ENCODE measurements at regions not wholly inside any gene's neighbourhood (a gene's known extent, or its start where the extent isn't known, plus 50 kb on each side); places are given as distances from the start of the nearest gene placed in this dataset.

DNA sequence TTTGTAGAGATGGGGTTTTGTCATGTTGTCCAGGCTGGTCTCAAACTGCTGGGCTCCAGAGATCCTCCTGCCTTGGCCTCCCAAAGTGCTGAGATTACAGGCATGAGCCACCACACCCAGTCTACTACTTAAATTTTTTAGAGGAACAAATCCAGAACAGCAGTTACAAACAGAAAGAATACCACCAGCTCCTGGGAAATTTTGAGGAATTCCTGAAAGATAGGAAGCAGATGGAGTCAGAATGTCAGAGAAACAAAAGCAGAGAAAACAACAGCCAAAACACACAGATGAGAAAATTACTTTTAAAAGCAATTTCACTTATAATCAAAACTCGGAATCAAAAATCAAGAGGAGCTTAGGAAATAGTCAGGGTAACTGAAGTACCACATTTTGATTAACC is 543.3 kb upstream of the MARCKS start:
- in situ Hi-C loops (cut with HindIII; ENCODE audit: low sequenced_read_pairs): no loop called here

DNA sequence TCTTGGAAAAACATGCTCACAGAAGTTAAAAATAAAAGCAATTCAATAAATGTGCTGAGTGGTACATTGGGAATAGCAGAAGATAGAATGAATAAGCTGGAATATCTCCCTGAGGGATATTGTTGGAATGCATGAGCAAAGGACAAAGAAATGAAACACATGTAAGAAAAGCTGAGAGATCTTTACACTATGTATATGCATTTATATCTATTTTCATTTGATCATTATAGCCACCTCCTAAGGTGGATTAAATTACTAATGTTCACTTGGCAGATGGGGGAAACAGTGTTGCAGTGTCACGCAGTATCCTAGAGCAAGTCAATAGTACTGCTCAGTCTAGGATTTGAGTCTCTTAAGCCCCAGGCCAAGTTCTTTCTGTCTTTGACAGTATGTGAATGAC is 542.0 kb upstream of the MARCKS start:
- in situ Hi-C loops (cut with HindIII; ENCODE audit: low sequenced_read_pairs): no loop called here

DNA sequence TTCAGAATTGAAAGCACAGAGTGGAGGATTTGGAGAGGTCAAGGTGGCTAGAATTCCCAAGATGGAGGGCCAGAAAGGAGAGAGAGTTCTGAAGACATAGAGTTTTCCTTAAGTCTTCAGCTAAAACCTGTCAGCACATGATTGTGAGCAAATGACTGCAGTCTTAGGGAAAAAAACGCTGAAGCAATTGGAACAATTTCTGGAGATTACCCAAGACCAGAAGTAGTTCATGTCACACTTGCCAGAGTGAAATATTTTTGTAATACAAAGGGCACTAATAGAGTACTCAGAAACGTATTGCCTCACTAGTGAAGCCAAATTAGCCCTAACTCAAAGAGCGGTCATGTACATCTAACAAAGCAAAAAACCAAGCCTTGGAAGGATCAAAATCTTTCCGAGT is 541.3 kb upstream of the MARCKS start:
- in situ Hi-C loops (cut with HindIII; ENCODE audit: low sequenced_read_pairs): no loop called here

DNA sequence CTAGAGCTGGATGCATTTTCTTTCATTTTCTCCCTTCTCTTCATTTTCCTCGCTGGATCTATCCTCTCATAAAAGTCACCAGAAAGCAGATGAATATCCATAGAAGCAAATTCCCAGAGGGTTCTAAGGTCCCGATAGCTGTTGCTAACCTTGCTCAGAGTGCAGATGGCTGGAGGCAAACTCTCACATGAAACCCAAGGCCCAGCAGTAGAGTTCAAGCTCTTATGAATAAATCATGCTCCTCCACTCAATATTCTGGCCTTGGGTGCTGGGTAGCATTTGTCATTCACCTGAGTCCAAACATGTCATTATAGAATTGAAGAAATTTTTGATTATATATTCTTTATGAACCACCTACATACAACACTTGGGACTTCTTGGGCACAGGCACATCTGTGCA is 539.7 kb upstream of the MARCKS start:
- in situ Hi-C loops (cut with HindIII; ENCODE audit: low sequenced_read_pairs): no loop called here

DNA sequence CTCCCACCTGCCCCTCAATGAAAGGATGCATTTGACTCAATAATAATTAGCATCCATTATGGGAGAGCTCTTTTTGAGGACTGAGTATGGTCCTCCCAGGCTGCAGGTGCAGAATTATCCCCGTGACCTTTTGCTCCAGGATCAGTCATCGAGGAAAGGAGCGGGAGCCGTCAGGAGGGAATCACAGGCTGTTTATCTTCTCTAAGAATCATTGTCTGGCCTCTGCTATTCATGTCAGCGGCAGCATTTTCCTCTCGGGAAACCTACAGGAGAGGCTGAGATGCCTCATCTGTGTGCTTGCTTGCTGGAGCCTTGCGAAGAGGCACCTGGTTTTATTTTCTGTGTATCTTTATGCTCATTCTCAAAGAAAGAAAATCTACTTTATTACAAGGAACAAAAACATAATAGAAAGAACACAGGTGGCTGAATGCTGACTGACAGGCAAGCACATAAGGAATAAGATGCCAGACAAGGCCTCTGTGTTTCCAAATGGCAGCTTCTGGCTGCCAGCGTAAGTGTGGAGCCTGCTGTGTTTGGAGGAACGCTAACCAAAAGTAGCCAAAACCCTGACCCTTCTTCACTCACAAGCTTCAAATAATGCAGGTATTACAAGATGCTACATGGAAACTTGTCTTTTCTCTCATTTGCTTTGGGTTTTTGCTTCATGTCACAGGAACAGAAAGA is 539.1 kb upstream of the MARCKS start:
- in situ Hi-C loops (cut with HindIII; ENCODE audit: low sequenced_read_pairs): no loop called here

DNA sequence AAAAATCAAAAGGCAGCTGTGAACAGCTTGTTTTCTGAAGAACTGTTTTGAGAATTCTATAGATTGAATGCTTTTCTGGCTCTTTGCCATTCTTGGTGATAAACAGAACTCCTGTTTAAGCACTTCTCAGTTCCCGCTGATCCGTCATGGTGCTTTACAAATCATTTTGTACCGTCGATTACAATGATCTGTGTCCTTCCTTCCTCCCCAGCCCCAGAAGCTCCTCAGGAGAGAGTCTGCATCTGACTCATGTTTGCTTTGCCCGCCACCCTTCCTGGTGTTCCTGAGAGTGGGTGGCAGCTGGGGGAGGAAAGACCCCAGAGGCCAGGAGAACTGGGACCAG is 538.6 kb upstream of the MARCKS start:
- in situ Hi-C loops (cut with HindIII; ENCODE audit: low sequenced_read_pairs): no loop called here

DNA sequence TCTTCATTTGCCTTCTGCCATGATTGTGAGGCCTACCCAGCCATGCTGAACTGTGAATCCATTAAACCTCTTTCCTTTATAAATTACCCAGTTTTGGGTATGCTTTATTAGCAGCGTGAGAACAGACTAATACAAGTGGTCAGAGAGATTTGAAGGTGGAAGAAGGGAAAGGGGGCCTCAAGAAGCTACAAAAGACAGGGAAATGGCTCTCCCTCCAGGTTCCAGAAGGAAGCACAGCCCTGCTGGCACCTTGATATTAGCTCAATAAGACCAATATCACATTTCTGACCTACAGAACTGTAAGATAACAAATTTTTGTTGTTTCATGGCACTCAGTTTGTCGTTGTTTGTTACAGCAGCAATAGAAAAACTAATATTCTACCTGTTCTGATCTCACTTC is 536.5 kb upstream of the MARCKS start:
- in situ Hi-C loops (cut with HindIII; ENCODE audit: low sequenced_read_pairs): no loop called here

DNA sequence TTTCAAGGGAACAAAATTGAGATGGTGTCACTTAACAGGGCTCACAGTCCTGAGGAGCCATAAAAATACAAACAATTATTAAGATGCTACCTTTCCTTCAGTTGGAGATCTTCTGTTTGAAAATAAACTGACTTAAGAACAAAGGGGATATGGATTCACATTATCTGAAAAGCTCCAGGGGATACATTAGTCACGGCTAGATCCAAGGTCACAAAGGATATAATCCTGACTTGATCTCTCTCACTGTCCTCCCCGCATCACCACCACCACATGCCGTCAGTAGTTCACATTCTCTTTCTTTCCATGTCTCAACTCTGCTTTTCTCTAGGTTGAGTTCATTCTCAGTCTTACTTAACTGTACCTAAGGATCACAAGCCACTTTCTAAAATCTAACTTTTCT is 530.4 kb upstream of the MARCKS start:
- in situ Hi-C loops (cut with HindIII; ENCODE audit: low sequenced_read_pairs): no loop called here

DNA sequence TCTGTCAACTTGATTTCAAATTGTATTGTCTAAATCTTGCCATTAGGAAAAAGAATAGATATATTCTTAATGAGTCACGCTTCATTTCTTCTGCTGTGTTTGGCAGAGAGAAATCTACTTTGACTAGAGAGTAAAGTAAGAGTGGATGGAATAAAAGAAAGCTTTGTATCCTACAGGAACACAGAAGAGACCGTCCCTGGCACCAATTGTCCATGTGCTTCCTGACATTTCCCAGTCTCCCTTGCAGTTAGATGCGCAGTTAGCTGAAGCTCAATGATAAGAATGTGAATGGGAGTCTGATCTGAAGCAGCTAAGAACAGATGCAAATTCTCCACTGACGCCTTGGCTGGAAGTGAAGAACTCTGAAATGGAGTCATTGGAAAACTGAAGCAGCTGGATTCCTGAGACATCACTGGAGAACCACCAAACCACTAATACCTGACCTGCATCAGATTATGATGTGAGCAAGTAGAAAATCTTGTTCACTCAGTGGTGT is 528.2 kb upstream of the MARCKS start:
- in situ Hi-C loops (cut with HindIII; ENCODE audit: low sequenced_read_pairs): no loop called here

DNA sequence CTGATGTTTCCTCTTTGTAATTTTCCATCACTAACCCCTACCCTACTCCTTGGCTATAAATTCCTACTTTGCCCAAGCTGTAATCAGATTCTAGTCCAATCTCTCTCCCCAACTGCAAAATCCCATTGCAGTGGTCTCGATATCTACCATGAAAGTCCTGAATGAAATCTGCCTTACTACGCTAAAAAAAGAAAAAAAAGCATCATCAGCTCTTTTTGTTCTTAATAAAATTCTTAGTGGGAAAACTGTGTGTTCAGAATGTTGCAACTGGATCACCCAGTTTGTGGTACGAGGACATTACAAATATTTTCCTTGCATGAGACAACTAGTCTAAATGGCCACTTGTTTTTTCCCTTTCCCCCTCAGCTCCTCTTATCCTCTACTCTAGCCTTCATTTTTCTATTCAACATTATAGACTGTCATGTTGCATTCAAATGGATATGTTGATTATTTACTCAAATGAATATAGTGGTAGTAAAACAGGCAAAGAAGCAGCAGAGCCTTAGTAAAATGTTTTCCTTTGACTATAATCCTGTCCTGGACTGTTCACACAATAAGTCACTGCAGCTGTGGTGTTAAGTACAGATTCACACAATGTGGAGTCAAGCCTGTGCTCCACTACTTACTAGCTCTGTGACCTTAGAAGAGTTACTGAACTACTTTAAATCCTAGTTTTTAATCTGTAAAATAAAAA is 527.1 kb upstream of the MARCKS start:
- in situ Hi-C loops (cut with HindIII; ENCODE audit: low sequenced_read_pairs): no loop called here

DNA sequence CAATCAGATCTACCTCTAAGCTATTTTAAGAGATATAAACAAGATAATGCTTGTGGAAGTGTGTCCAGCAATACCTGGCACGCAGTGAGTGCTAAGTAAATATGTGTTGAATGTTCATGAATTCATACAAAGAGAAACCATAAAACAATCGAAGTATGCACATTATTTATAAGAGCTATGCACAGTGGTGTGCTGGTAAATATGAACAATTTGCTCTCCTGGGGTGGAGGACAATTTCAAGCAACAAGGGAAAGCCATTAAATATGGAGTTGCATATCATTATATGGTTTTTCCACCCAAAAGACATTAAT is 526.6 kb upstream of the MARCKS start:
- in situ Hi-C loops (cut with HindIII; ENCODE audit: low sequenced_read_pairs): no loop called here

DNA sequence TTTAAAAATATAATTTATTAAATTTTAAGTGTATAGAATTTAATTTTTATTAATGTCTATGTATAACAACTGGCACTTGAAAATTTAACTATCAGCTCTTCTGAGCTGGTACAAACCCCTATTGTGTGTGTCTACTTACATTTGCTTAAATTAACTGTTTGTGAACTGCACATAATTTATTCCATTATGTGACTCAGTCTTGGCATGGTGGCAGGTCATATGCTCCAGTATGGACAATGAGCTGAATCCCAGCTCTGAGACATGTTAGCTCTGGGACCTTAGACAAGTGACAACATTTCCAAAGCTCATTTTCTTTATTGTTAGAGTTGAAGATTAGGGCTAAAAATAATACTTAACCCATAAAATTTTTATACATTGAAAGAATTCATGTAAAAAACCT is 526.1 kb upstream of the MARCKS start:
- in situ Hi-C loops (cut with HindIII; ENCODE audit: low sequenced_read_pairs): no loop called here

DNA sequence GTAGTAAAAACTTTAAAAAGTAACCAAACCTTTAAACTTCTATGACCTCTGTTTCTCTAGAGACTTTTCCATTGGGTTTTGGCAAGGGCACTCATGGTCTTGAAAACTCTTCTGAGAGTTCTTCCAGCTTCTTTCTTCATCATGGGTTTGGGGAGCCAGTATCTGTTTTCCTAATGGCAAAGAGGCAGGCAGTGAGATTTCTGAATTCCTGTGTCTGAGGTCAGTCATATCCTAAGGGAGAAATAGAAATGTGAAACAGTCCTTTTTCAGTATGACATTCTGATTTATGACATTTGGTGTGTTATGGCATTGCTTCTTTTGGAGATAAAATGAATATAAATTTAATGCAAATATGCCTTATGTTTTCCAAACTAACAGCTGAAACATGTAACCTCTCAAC is 518.5 kb upstream of the MARCKS start:
- in situ Hi-C loops (cut with HindIII; ENCODE audit: low sequenced_read_pairs): no loop called here

DNA sequence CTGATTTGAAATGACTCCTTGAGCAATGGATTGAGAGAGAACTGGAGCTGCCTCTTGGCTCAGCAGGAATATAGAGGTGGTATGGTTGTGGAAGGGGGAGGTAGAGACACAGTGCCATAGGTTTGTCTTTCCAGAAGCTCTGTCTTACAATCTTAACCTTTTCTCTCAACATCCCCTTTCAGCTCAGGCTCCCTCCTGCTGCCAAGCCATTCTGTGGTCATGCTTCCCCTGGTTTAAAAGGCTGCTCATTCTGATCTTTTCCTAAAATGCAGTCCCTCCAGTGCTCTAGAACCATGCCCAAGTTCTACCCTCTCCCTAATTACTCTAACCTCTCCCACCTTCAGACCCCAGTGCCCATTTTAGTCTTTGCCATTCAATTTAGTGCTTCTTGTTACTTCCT is 517.9 kb upstream of the MARCKS start:
- in situ Hi-C loops (cut with HindIII; ENCODE audit: low sequenced_read_pairs): no loop called here

DNA sequence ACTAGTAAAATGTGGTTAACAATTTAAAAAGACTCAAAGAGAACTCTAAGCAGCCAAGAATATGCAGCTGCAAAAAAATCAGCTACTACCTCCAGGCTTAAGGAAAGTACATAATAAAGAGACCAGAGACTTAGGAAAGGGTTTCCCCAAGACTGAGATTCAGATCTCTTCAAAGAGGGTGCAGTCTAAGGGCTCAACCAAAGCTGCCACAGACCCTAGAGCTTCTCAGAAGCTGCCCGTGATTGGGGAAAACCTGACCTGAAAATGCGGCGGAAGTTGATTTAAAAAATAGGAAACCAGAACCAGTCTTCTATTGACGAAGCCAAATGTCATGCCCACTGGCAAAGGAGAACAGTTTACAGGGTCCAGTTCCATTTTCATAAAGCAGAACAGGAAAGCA is 516.8 kb upstream of the MARCKS start:
- in situ Hi-C loops (cut with HindIII; ENCODE audit: low sequenced_read_pairs): no loop called here

DNA sequence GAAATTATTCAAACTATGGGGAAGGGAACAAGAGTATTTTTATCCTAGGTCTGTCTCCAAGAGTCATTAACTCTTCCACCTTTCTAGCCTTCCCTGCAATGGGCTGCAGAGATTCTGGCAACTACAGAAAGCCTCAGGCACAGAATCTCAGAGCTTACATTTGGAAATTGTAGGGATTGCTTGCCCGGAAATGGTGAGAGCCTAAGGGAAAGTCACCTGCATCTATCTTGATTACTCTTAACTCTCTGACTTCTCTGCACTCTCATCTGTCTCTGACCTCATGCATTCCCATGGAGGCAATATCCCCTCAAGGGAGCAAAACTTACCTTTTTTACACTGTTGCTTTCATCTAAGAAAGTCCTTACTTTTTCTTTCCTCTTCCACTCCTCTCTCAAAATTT is 513.2 kb upstream of the MARCKS start:
- in situ Hi-C loops (cut with HindIII; ENCODE audit: low sequenced_read_pairs): no loop called here

DNA sequence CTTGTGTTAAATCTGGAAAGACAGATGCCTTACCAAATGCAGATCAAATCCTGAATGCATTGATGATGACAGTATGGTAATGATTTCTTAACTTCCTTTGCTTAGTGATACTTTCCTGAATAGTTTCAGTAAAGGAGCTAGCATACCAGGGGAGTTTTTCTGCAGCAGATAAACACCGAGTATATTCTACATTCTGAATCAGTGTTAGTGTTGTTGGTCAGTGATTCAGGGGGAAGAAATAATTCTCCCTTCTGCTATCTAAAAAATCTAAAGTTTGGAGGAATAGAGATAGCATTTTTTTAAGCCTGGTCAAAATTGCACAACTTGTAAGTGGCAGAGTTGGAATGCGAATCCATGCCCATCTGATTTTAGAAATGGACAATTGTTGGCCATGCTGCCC is 512.2 kb upstream of the MARCKS start:
- in situ Hi-C loops (cut with HindIII; ENCODE audit: low sequenced_read_pairs): no loop called here

DNA sequence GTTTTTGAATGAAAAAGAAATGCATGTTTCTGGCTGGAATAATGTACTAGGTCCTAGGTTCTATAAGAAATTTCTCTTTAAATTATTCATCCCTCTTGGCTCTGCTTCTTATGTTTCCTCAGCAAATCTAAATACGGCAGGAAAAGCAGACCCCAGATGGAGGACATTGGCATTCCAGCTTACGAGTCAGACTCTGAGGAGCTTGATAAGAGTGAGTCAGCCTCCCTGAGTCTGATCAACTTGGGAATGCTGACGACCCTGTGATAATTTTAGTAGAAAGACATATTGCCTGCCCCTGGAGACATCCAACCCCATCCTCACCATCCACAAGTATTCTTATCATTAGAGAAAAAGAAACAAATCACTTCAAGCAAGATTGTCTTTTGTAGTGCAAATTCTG is 509.7 kb upstream of the MARCKS start:
- in situ Hi-C loops (cut with HindIII; ENCODE audit: low sequenced_read_pairs): no loop called here

DNA sequence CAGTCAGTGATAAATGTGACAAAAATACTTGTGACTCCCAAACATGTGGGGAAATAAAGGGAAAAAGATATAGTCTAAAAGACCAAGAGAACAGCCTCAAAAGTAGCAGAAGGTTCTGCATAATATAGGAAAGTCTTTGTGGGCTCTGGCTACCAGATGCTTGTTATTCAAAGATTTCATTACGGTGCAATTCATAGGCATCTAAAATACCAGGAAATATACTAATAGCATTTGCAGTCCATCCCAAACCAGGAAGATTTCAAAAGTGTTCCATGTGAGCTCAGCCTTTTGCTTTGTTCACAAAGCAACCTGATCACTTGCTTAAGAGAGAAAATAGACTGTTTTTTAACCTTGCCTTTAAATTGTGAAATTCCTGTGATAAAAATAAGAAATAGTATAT is 506.7 kb upstream of the MARCKS start:
- in situ Hi-C loops (cut with HindIII; ENCODE audit: low sequenced_read_pairs): no loop called here

DNA sequence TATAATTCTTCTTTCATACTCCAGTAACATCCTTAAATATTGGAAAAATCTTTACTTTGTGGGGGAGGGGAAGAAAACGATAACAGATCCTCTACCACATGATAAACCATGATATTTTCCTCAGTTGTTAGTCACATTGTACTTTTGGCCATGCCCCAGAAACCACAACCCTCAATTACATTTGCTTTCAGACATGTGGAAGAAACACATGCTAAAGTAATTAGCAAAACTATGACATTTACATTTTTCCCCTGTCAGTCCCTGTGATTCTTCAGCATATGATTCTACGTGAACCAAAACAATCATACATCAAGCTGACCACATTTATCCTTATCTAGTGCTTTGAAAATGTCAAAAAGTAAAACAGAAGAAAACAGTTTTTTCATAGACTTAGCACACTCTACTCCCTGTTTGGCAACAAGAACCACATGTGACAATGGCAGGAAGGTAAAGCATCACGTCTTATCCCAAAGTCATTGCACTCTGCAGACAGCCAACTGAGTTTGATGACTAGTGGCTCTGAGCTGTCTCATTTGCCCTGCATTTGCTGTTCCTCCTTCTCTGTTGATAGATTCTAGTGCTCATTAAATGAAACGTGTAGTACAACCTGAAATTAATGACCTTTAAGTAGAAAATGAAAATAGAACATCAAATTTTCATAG is 505.8 kb upstream of the MARCKS start:
- in situ Hi-C loops (cut with HindIII; ENCODE audit: low sequenced_read_pairs): no loop called here

DNA sequence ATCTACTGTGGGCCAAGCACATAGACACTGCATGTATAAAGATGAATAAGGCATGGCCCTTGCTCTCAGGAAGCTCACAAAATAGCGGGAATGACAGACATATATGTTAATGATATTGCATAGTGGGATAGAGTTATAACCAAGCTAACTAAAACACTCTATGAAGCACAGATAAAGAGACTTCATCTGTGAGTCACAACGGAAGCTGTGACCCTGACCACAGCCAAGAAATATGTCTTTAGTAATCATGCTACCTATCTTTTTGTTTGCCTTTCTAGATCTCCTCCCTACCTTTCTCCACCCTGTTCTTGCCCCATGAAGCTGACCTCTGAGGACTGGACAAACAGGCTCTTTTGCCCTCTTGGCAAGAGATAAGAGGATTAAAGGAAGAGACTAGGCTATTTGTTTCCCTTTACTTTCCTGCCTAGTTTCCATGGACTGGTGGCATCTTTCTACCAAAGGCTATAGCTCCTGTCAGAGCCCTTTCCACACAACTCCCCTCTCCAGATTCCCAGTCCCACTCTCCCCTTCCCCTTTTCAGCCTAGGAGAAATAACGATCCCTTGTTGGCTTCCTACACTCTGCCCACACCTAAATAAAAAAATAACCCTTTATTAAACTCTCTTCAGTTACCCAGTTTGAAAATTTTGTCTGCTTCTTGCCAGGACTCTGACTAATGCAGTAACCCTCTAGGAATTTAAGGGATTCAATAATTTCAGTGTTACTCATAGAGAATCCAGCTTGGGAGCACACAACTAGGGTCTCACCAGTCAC is 504.9 kb upstream of the MARCKS start:
- in situ Hi-C loops (cut with HindIII; ENCODE audit: low sequenced_read_pairs): no loop called here

DNA sequence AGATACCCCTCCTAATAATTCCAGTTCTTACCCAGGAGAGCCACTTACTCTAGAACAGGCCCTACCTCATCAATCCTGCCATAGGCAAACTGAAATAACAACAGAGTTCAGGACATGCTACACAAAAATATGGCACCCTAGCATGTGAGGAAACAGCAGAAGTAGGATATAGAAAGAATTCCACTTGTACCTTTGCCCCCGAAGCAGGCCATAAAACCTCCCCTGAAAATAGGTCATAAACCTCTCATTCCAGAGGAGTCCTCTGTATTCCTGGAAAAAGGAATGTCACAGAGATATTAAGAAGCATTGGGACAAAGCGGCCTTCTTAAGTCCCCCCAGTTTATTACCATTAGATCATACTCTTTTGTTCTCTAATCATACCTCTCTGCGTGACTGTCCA is 504.3 kb upstream of the MARCKS start:
- in situ Hi-C loops (cut with HindIII; ENCODE audit: low sequenced_read_pairs): no loop called here

All from endothelial cell of hepatic sinusoid (primary cell).